22Rv1 (cell line): ENCODE measurements at regions not wholly inside any gene's neighbourhood (a gene's known extent, or its start where the extent isn't known, plus 50 kb on each side); places are given as distances from the start of the nearest gene placed in this dataset.

Experiments used
- H3K27ac ChIP-seq: fragments of 450-650 bp; 2 replicates; pipeline ENCODE4 v1.5.1; 2017
- CTCF ChIP-seq: fragments of 450-650 bp; IDR thresholded peaks from 2 replicates; pipeline ENCODE4 v1.5.1; 2017; ENCODE audit warnings: mild to moderate bottlenecking
- ZFX ChIP-seq: fragments of 450-650 bp; IDR thresholded peaks from 2 replicates; pipeline ENCODE4 v1.6.1; 2017; ENCODE audit warnings: antibody characterized with exemption, borderline replicate concordance

- H3K27ac ChIP-seq: no peak overlapping the region
Measured at GRCh38 chr12:46914336-46914735, 88.5 kb upstream of the SLC38A4 start.

GRCh38 chr12:46915082-46915481, 89.3 kb upstream of the SLC38A4 start:
- TF ChIP-seq CTCF (no peak), ZFX (no peak)
- H3K27ac ChIP-seq: no peak overlapping the region

More at GRCh38 chr12:46914336-46914735, 88.5 kb upstream of the SLC38A4 start:
- no peak for TF ChIP-seq ZFX
- TF ChIP-seq CTCF: no peak

GRCh38 chr12:46915836-46916235, 90.0 kb upstream of the SLC38A4 start:
- H3K27ac ChIP-seq: no peak overlapping the region
- TF ChIP-seq CTCF: no peak
- TF ChIP-seq ZFX: no peak

- no peak for TF ChIP-seq CTCF
- no peak for TF ChIP-seq ZFX
- no peak overlapping the region for H3K27ac ChIP-seq
Measured at GRCh38 chr12:46916796-46917419, 91.1 kb upstream of the SLC38A4 start.

- no peak overlapping the region for H3K27ac ChIP-seq
- TF ChIP-seq ZFX (no peak), CTCF (no peak)
Measured at GRCh38 chr12:46917821-46918220, 92.0 kb upstream of the SLC38A4 start.

GRCh38 chr12:46918631-46919030, 92.8 kb upstream of the SLC38A4 start:
- no peak for TF ChIP-seq ZFX
- no peak for TF ChIP-seq CTCF
- no peak overlapping the region for H3K27ac ChIP-seq

GRCh38 chr12:46919666-46920400, 94.0 kb upstream of the SLC38A4 start:
- no peak for TF ChIP-seq ZFX
- H3K27ac ChIP-seq: no peak overlapping the region
